Stimulated activated CD4-positive, alpha-beta T cell treated with anti-CD3 and anti-CD28 coated beads, Interleukin-2, amount 100 ng/mL, for 48 hours (primary cell): ENCODE measurements at regions not wholly inside any gene's neighbourhood (a gene's known extent, or its start where the extent isn't known, plus 50 kb on each side); places are given as distances from the start of the nearest gene placed in this dataset.
"Not testable (repeated sequence)": the region's sequence is repeated elsewhere in the genome, so short reads cannot be mapped to it uniquely, and the experiment has no call there.

Experiments used
- DNase-seq, 2 donors: peaks; one replicate each; pipeline ENCODE4 v3.0.0-alpha.2; 2020

- no peak for DNase-seq
These were observed 51.9 kb upstream of the TBL1XR1 start for GRCh38 chr3:177249203-177249602.

- no peak for DNase-seq
These were observed 52.9 kb upstream of the TBL1XR1 start for GRCh38 chr3:177250151-177250550.

- no peak for DNase-seq
These were observed 54.5 kb upstream of the TBL1XR1 start for GRCh38 chr3:177251755-177252154.

- DNase-seq = no peak
These were observed 59.7 kb upstream of the TBL1XR1 start for GRCh38 chr3:177257006-177257405.

- DNase-seq = no peak
These were observed 60.3 kb upstream of the TBL1XR1 start for GRCh38 chr3:177257625-177258024.

- no peak for DNase-seq
These were observed 65.1 kb upstream of the TBL1XR1 start for GRCh38 chr3:177262396-177262795.

- DNase-seq = no peak
These were observed 66.5 kb upstream of the TBL1XR1 start for GRCh38 chr3:177263615-177264368.

GRCh38 chr3:177271811-177272501, 74.7 kb upstream of the TBL1XR1 start:
- DNase-seq = not testable (repeated sequence)

- DNase-seq = no peak
These were observed 80.7 kb upstream of the TBL1XR1 start for GRCh38 chr3:177278016-177278415.

- DNase-seq = no peak
These were observed 82.0 kb upstream of the TBL1XR1 start for GRCh38 chr3:177279118-177279815.

GRCh38 chr3:177281292-177282118, 84.2 kb upstream of the TBL1XR1 start:
- DNase-seq = no peak

- DNase-seq = no peak
These were observed 84.9 kb upstream of the TBL1XR1 start for GRCh38 chr3:177282119-177282655.

GRCh38 chr3:177283983-177284382, 86.7 kb upstream of the TBL1XR1 start:
- DNase-seq = no peak

- DNase-seq = peak; percentile 7 to 13
These were observed 87.2 kb upstream of the TBL1XR1 start for GRCh38 chr3:177284383-177284881.

GRCh38 chr3:177286034-177286433, 88.8 kb upstream of the TBL1XR1 start:
- DNase-seq = no peak

- DNase-seq = no peak
These were observed 89.9 kb upstream of the TBL1XR1 start for GRCh38 chr3:177287231-177287630.

- DNase-seq = no peak
These were observed 93.4 kb upstream of the TBL1XR1 start for GRCh38 chr3:177290633-177291032.

GRCh38 chr3:177294221-177294620, 96.9 kb upstream of the TBL1XR1 start:
- no peak for DNase-seq

- no peak for DNase-seq
These were observed 97.8 kb upstream of the TBL1XR1 start for GRCh38 chr3:177295116-177295515.

- no peak for DNase-seq
These were observed 102.0 kb upstream of the TBL1XR1 start for GRCh38 chr3:177299250-177299649.

- no peak for DNase-seq
These were observed 103.0 kb upstream of the TBL1XR1 start for GRCh38 chr3:177300039-177300833.

GRCh38 chr3:177300842-177301241, 103.6 kb upstream of the TBL1XR1 start:
- DNase-seq = no peak
